H1 (cell line): ENCODE measurements at regions not wholly inside any gene's neighbourhood (a gene's known extent, or its start where the extent isn't known, plus 50 kb on each side); places are given as distances from the start of the nearest gene placed in this dataset.

Source experiments
- ASH2L ChIP-seq: fragments of 200-600, 300-600 bp; sonication (generic); IDR thresholded peaks from one replicate; pipeline ENCODE4 v1.7.1; 2017; ENCODE audit warnings: low read length
- CREB1 ChIP-seq: IDR thresholded peaks from 2 replicates; pipeline ENCODE4 v1.6.1; 2012; ENCODE audit warnings: inconsistent platforms
- KDM5A ChIP-seq: fragments of 200-600 bp; IDR thresholded peaks from 2 replicates; pipeline ENCODE4 v1.7.1; 2012; ENCODE audit warnings: mild to moderate bottlenecking, low read length, inconsistent platforms, mixed read lengths
- POLR2A ChIP-seq, 2 experiments: IDR thresholded peaks; 1 replicate in 1 of 2; 2 replicates in 1 of 2; pipeline ENCODE4 v1.6.1; 2011; ENCODE audit warnings: low read depth in 2 of 2, low read length in 2 of 2, mild to moderate bottlenecking in 2 of 2; ENCODE audit errors: control extremely low read depth in 1 of 2

GRCh38 chr1:229140119-229140396 is 130.9 kb upstream of the RAB4A start (continued):
- TF ChIP-seq ASH2L, result no peak
- no peak for TF ChIP-seq CREB1
- TF ChIP-seq POLR2A (IDR thresholded peaks at IDR 0.05; ENCODE audit: control extremely low read depth in 1 of 2, low read depth in 2 of 2, low read length in 2 of 2), result no peak
- no peak for TF ChIP-seq KDM5A
